ENCODE measurements at regions not wholly inside any gene's neighbourhood (a gene's known extent, or its start where the extent isn't known, plus 50 kb on each side); places are given as distances from the start of the nearest gene placed in this dataset.

GRCh38 chr10:47237316-47238260, 62.4 kb upstream of the GDF10 start:
- DNase-seq, result no peak

- no peak for DNase-seq
Measured at GRCh38 chr10:47238331-47239095, 61.5 kb upstream of the GDF10 start.

DNA sequence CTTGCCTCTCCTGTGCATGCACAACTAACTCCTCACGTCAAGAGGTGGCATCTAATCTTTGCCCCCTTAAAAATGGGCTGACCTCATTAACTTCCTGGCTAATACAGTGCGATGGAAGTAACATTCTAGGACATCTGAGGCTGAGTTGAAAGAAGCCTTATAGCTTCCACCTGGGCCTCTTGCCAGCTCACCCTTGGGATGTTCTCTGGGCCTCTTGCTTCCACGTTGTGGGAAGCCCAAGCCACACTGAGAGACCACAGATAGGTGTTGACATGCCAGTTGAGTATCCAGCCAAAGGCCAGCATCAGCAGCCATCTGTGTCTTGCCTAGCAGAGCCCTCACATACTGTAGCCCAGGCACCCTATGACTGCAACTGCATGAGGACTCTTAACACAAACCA, 60.8 kb upstream of the GDF10 start:
- DNase-seq, result no peak

GRCh38 chr10:47240173-47240572, 59.8 kb upstream of the GDF10 start:
- no peak for DNase-seq

- DNase-seq, result no peak
Measured at GRCh38 chr10:47241256-47241655, 58.7 kb upstream of the GDF10 start.

- no peak for DNase-seq
Measured at GRCh38 chr10:47241946-47242867, 57.8 kb upstream of the GDF10 start.

- no peak for DNase-seq
Measured at GRCh38 chr10:47243356-47243755, 56.6 kb upstream of the GDF10 start.

- DNase-seq, result no peak
Measured at GRCh38 chr10:47243791-47244190, 56.2 kb upstream of the GDF10 start.

GRCh38 chr10:47244560-47245500, 55.2 kb upstream of the GDF10 start:
- no peak for DNase-seq

GRCh38 chr10:47245731-47246350, 54.2 kb upstream of the GDF10 start:
- DNase-seq, result no peak

GRCh38 chr10:47246406-47247147, 53.4 kb upstream of the GDF10 start:
- no peak for DNase-seq

GRCh38 chr10:47247148-47248059, 52.6 kb upstream of the GDF10 start:
- DNase-seq, result no peak

- no peak for DNase-seq
Measured at GRCh38 chr10:47248386-47249090, 51.5 kb upstream of the GDF10 start.

DNA sequence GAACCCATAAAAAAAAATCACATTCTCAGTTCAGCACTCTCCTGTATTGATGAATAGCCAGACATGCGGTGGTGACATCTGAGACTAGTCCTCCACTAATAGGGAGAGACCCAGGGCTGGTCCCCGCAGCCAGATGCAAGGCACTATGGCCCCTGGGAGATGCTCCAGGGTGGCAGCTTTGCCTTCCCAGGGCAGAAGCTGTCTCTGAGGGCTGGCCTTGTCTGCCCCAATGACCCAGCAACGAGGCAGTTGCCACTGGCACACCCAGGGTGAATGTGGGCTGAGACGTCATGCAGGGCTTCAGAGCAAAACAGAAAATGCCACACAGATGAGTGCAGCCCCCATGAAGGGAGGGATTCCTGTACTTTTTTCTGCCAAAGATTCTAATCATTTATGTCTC, 50.1 kb upstream of the GDF10 start:
- no peak for DNase-seq
